IMR-90 (cell line): ENCODE measurements at regions not wholly inside any gene's neighbourhood (a gene's known extent, or its start where the extent isn't known, plus 50 kb on each side); places are given as distances from the start of the nearest gene placed in this dataset.

Experiments used
- ATAC-seq: fragments of 200-7000 bp; cut with Tn5 transposase; 2 replicates; pipeline ENCODE4 v1.9.1; 2020; ENCODE audit warnings: low read depth, mild to moderate bottlenecking, moderate library complexity
- BruUV-seq: library from RNA; stranded (reverse); fragments of 400-500 nt; replicated peaks from 2 replicates; lab custom pipeline; 2021; lab: Mats Ljungman, UMichigan
- CTCF ChIA-PET: fragments of 300-600 bp; formaldehyde crosslinking; extraction: SDS; loops from one replicate; lab custom pipeline; 2021; ENCODE audit warnings: antibody characterized with exemption; lab: Yijun Ruan, JAX
- POLR2A ChIA-PET: fragments of 300-600 bp; sonication (Branson Sonifier 250); formaldehyde crosslinking; loops from one replicate; lab custom pipeline; 2022; ENCODE audit warnings: antibody characterized with exemption; ENCODE audit not compliant: unreplicated experiment; lab: Charles Lee
- DNase-seq: peaks from one replicate; pipeline ENCODE4 v3.0.0; 2013
- H2AFZ ChIP-seq: replicated peaks from 2 replicates; pipeline ENCODE3; 2013; ENCODE audit warnings: low read length, mild to moderate bottlenecking; ENCODE audit not compliant: poor library complexity
- H2AK5ac ChIP-seq: 2 replicates; pipeline ENCODE4 v1.6.1; 2013; ENCODE audit warnings: low read depth, low read length, inconsistent platforms
- H2AK9ac ChIP-seq: replicated peaks from 2 replicates; pipeline ENCODE3; 2013; ENCODE audit warnings: mild to moderate bottlenecking, low read depth, low read length, moderate library complexity; ENCODE audit not compliant: poor library complexity
- H2BK120ac ChIP-seq: 2 replicates; pipeline ENCODE4 v1.6.1; 2013; ENCODE audit warnings: low read depth, low read length, inconsistent platforms
- H2BK15ac ChIP-seq: 3 replicates; pipeline ENCODE4 v1.6.1; 2013; ENCODE audit warnings: low read depth, low read length, inconsistent platforms
- H2BK20ac ChIP-seq: 2 replicates; pipeline ENCODE4 v1.6.1; 2013; ENCODE audit warnings: low read depth, mild to moderate bottlenecking, inconsistent platforms, low read length, moderate library complexity
- H2BK5ac ChIP-seq: 2 replicates; pipeline ENCODE4 v1.6.1; 2013; ENCODE audit warnings: mild to moderate bottlenecking, low read depth, low read length, inconsistent platforms; ENCODE audit not compliant: poor library complexity, severe bottlenecking
- H3K14ac ChIP-seq: replicated peaks from 2 replicates; pipeline ENCODE4 v1.6.1; 2013; ENCODE audit warnings: low read depth, low read length, inconsistent platforms
- H3K18ac ChIP-seq: 2 replicates; pipeline ENCODE4 v1.6.1; 2013; ENCODE audit warnings: low read depth, low read length, control low read depth
- H3K23ac ChIP-seq: 2 replicates; pipeline ENCODE4 v1.6.1; 2013; ENCODE audit warnings: low read depth, low read length, inconsistent platforms
- H3K27ac ChIP-seq: 2 replicates; pipeline ENCODE4 v1.5.1; 2013; ENCODE audit warnings: mild to moderate bottlenecking, control low read depth, low read length; ENCODE audit not compliant: insufficient read depth
- H3K27me3 ChIP-seq: 2 replicates; pipeline ENCODE4 v1.6.1; 2013; ENCODE audit warnings: low read length; ENCODE audit not compliant: control insufficient read depth, insufficient read depth
- H3K36me3 ChIP-seq: 2 replicates; pipeline ENCODE4 v1.6.1; 2013; ENCODE audit warnings: low read length, mixed read lengths; ENCODE audit not compliant: control insufficient read depth, insufficient read depth
- H3K4ac ChIP-seq: 2 replicates; pipeline ENCODE4 v1.6.1; 2013; ENCODE audit warnings: low read depth, low read length, inconsistent platforms
- H3K4me1 ChIP-seq: 2 replicates; pipeline ENCODE4 v1.6.1; 2013; ENCODE audit warnings: low read length, mixed read lengths; ENCODE audit not compliant: control insufficient read depth, insufficient read depth
- H3K4me2 ChIP-seq: 2 replicates; pipeline ENCODE4 v1.6.1; 2013; ENCODE audit warnings: low read depth, mild to moderate bottlenecking, control low read depth, low read length, moderate library complexity
- H3K4me3 ChIP-seq: 2 replicates; pipeline ENCODE4 v1.5.1; 2013; ENCODE audit warnings: low read depth, mild to moderate bottlenecking, control low read depth, low read length, moderate library complexity; ENCODE audit not compliant: insufficient read depth
- H3K56ac ChIP-seq: 2 replicates; pipeline ENCODE4 v1.6.1; 2013; ENCODE audit warnings: low read length, inconsistent platforms; ENCODE audit not compliant: insufficient read depth; ENCODE audit errors: extremely low read depth
- H3K79me1 ChIP-seq, 2 experiments: 2 replicates each; pipeline ENCODE4 v1.6.1; 2013; ENCODE audit warnings: low read length in 2 of 2, inconsistent platforms in 1 of 2, low read depth in 1 of 2
- H3K9ac ChIP-seq: 2 replicates; pipeline ENCODE4 v1.6.1; 2013; ENCODE audit warnings: low read depth, low read length, control low read depth
- H3K9me1 ChIP-seq: 2 replicates; pipeline ENCODE4 v1.6.1; 2013; ENCODE audit warnings: low read length, inconsistent platforms; ENCODE audit not compliant: insufficient read depth
- H3K9me3 ChIP-seq: 2 replicates; pipeline ENCODE4 v1.6.1; 2013; ENCODE audit warnings: low read length; ENCODE audit not compliant: control insufficient read depth, insufficient read depth
- H4K20me1 ChIP-seq: 2 replicates; pipeline ENCODE4 v1.6.1; 2013; ENCODE audit warnings: low read length, inconsistent platforms; ENCODE audit not compliant: insufficient read depth
- H4K5ac ChIP-seq: 2 replicates; pipeline ENCODE4 v1.6.1; 2013; ENCODE audit warnings: mild to moderate bottlenecking, low read depth, low read length, control low read depth
- H4K8ac ChIP-seq, 2 experiments: 2 replicates each; pipeline ENCODE4 v1.6.1; 2013; ENCODE audit warnings: low read depth in 2 of 2, low read length in 2 of 2, control low read depth in 1 of 2, inconsistent platforms in 1 of 2
- H4K91ac ChIP-seq: 2 replicates; pipeline ENCODE4 v1.6.1; 2013; ENCODE audit warnings: low read depth, low read length, inconsistent platforms; ENCODE audit not compliant: insufficient read depth
- CEBPB ChIP-seq: IDR thresholded peaks from 2 replicates; pipeline ENCODE4 v1.6.1; 2012; ENCODE audit warnings: low read depth, low read length, improper control_type of control experiment
- MAZ ChIP-seq: IDR thresholded peaks from 2 replicates; pipeline ENCODE4 v1.6.1; 2012; ENCODE audit warnings: low read depth, mild to moderate bottlenecking, low read length, improper control_type of control experiment, moderate library complexity, borderline replicate concordance
- WGBS, 2 experiments: methylation state at CpG; one replicate each; pipeline versions ENCODE4 v1.1.5 to v1.1.7; 2013; ENCODE audit warnings: missing lambda C conversion rate in 2 of 2; ENCODE audit not compliant: insufficient read length in 1 of 2; ENCODE audit errors: extremely low coverage in 2 of 2; 5-methylcytosine and 5-hydroxymethylcytosine counted together
- dilution Hi-C: fragments of 300-500 bp; cut with HindIII; formaldehyde crosslinking; loops from one replicate; pipeline ENCODE4 v1.14.3; 2018; ENCODE audit warnings: low sequenced_read_pairs; ENCODE audit not compliant: unreplicated experiment
- in situ Hi-C: fragments of 300-500 bp; cut with MboI; formaldehyde crosslinking; loops from 3 replicates; pipeline ENCODE4 v1.14.3; 2019; ENCODE audit warnings: low sequenced_read_pairs, inconsistent platforms, mixed read lengths
- intact Hi-C: fragments of 100-400 bp; cut with micrococcal nuclease; formaldehyde crosslinking; loops from 2 replicates; pipeline ENCODE4 v1.10.0; 2022

- Histone ChIP-seq H3K4me2 (no peak overlapping the region), H2BK15ac (no peak overlapping the region), H2BK120ac (no peak overlapping the region), H3K9me1 (no peaks in the 10 kb centered on the region), H3K9me3 (peaks cover 4% of the 10 kb centered on the region; the same call in 1 of the 2 replicates), H4K91ac (no peak overlapping the region; the same call in 1 of the 2 replicates), H3K56ac (no peak overlapping the region), H3K18ac (no peak overlapping the region), H3K27ac (no peak overlapping the region), H4K8ac (no peak overlapping the region), H3K4ac (no peak overlapping the region), H2BK5ac (no peak overlapping the region), H2AK5ac (no peak overlapping the region), H4K20me1 (no peaks in the 10 kb centered on the region), H3K79me1 (no peaks in the 10 kb centered on the region), H2AK9ac (no peak overlapping the region), H3K23ac (no peak overlapping the region), H2BK20ac (no peak overlapping the region), H3K4me1 (peaks cover 16% of the 10 kb centered on the region; the same call in 1 of the 2 replicates), H2AFZ (no peak overlapping the region), H3K27me3 (peaks cover 19% of the 10 kb centered on the region), H3K14ac (no peak overlapping the region), H3K4me3 (no peak overlapping the region), H3K36me3 (no peaks in the 10 kb centered on the region), H3K9ac (no peak overlapping the region), H4K5ac (no peak overlapping the region)
- ChIA-PET CTCF (interaction anchor here (0.6 to 1.1 kb wide), 2 partner anchors 109 to 161 kb away, joined by 3 to 4 read pairs; no protein-coding TSS in a partner anchor), POLR2A (no interaction called here)
- intact Hi-C loops (loop anchor here (5.0 to 10.0 kb wide), 2 partner anchors 109 to 326 kb away; no protein-coding TSS in a partner anchor), dilution Hi-C loops (no loop called here), in situ Hi-C loops (no loop called here)
- 0 out of 2 replicates have a peak, but pooled peaks have one; percentile 17 for TF ChIP-seq CEBPB
- TF ChIP-seq MAZ: no peak
- no peak for ATAC-seq
- DNase-seq: no peak
- WGBS, 2 experiments: no CpG with 5 or more reads among the region's 3 CpGs
- BruUV-seq: no TSS peak
Observed at GRCh38 chr1:229118477-229119061, 152.3 kb upstream of the RAB4A start.
